KOPT-K1 (cell line): ENCODE measurements at regions not wholly inside any gene's neighbourhood (a gene's known extent, or its start where the extent isn't known, plus 50 kb on each side); places are given as distances from the start of the nearest gene placed in this dataset.

ENCODE experiments used
- H3K27ac ChIP-seq: fragments of 200-600 bp; sonication (generic); 2 replicates; pipeline ENCODE4 v1.5.1; 2016; ENCODE audit warnings: antibody characterized with exemption, mild to moderate bottlenecking, low read depth, low read length; ENCODE audit not compliant: poor library complexity, severe bottlenecking
- H3K36me3 ChIP-seq: fragments of 200-600 bp; sonication (generic); 2 replicates; pipeline ENCODE4 v1.5.1; 2017; ENCODE audit warnings: antibody characterized with exemption, mild to moderate bottlenecking, low read length, moderate library complexity; ENCODE audit not compliant: insufficient read depth
- H3K9me3 ChIP-seq: fragments of 200-600 bp; sonication (generic); 2 replicates; pipeline ENCODE4 v1.5.1; 2017; ENCODE audit warnings: antibody characterized with exemption, low read length, mild to moderate bottlenecking; ENCODE audit not compliant: insufficient read depth, poor library complexity, severe bottlenecking

- Histone ChIP-seq H3K9me3 (no peaks in the 10 kb centered on the region), H3K36me3 (peaks cover 20% of the 10 kb centered on the region), H3K27ac (no peak overlapping the region)
Observed at GRCh38 chr14:95466506-95466905, 49.9 kb downstream of the SYNE3 start.

DNA sequence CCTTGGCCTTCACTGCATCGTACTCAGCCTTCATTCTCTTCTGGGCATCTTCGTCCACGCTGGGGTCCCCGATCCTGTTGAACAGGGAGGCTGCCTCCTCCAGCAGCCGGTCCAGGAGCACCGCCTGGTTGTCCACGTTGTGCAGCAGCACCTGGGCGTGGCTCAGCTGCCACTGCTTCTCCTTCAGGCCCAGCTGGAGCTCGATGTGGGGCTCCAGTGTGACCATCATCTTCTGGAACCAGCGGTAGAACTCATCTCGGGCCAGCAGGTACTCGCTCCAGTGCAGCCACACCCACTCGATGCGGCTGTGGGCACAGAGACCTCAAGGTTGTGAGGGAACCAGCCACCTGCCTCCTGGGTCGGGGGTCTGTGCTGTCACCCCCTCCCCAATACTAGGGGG is 50.5 kb downstream of the SYNE3 start:
- H3K27ac ChIP-seq: no peak overlapping the region
- H3K9me3 ChIP-seq: no peaks in the 10 kb centered on the region
- peaks cover 20% of the 10 kb centered on the region for H3K36me3 ChIP-seq

GRCh38 chr14:95465358-95465757 is 51.1 kb downstream of the SYNE3 start:
- Histone ChIP-seq H3K27ac (peak overlapping the region; percentile 90), H3K9me3 (no peaks in the 10 kb centered on the region), H3K36me3 (peaks cover 20% of the 10 kb centered on the region)

DNA sequence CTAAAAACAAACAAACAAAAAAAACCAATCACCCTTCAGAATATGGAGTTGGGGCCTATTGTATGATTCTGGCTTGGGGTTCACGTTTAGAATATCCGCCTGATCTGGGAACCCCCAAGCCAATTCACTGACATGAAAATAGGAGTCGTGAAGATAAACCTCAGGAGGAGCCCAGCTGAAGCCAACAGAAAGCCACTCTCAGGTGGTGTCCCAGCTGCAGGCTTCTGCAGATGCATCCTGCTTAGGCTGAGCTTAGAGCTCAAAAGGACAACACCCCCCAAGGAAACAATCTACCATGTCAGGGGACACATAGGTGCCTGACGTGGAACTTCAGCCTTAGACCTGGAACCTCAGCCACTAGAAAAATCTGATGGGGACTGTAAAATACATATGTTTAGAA is 51.9 kb downstream of the SYNE3 start:
- H3K36me3 ChIP-seq: peaks cover 14% of the 10 kb centered on the region; the same call in 1 of the 2 replicates
- peak overlapping the region; percentile 90 for H3K27ac ChIP-seq
- H3K9me3 ChIP-seq: no peaks in the 10 kb centered on the region

GRCh38 chr14:95464103-95464502 is 52.3 kb downstream of the SYNE3 start:
- Histone ChIP-seq H3K27ac (peak overlapping the region; percentile 90), H3K36me3 (peaks cover 14% of the 10 kb centered on the region; the same call in 1 of the 2 replicates), H3K9me3 (no peaks in the 10 kb centered on the region)

DNA sequence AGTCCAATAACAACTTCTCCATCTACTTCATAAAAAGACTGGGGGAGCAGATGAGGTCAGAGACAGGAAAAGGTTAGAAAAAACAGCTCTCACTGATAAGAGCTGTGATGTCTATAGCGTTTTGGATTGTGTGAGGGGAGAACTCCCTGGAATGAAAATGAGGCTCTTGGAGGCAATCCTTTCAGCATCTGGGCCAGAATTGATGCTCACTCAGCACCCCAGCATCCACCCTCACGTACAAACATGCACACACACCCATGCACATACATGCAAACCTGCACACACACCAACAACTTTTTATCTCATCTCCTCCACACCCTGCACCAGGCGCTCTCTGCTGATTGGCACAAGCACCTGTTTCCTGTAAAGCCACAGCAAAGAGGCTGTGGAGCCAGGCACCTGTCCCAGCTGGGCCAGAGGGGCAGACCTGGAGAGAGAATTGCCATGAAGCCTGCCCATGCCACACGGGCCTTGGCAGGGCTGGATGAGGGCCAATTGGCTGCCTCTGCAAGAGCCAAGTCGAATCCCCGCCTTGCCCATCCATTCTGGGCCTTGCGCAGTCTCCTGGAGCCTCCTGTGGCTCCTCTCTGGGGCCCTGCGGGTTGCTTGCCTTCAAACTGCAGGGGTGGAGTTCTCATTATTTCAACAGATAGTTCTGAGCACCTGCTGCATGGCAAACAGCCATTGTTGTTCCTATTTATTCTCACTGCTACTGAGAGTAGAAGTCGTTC is 53.1 kb downstream of the SYNE3 start:
- peak overlapping the region; percentile 90 for H3K27ac ChIP-seq
- H3K36me3 ChIP-seq: peaks cover 14% of the 10 kb centered on the region; the same call in 1 of the 2 replicates
- H3K9me3 ChIP-seq: no peaks in the 10 kb centered on the region

- peak overlapping the region; percentile 90 for H3K27ac ChIP-seq
- H3K9me3 ChIP-seq: no peaks in the 10 kb centered on the region
- peaks cover 13% of the 10 kb centered on the region; the same call in 1 of the 2 replicates for H3K36me3 ChIP-seq
Observed at GRCh38 chr14:95462491-95462890, 54.0 kb downstream of the SYNE3 start.

- H3K27ac ChIP-seq: no peak overlapping the region
- no peaks in the 10 kb centered on the region for H3K9me3 ChIP-seq
- H3K36me3 ChIP-seq: peaks cover 8% of the 10 kb centered on the region; the same call in 1 of the 2 replicates
Observed at GRCh38 chr14:95460647-95461478, 55.6 kb downstream of the SYNE3 start.

DNA sequence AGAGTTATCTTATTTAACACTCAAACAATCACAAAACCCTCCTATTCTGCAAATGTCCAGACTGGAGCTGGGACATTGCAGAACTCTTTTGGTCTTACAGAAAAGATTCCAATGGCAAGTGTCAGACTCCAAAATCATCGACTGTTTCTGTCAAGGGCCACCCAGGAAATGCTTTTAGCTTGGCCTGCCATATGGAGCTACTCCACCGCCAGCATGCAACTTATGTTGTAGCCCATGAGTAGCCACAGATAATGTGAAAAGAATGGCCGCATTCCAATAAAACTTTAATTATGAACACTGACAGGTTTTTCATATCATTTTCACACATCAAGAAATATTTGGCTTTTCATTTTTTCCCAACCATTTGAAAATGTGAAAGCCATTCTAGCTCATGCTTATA is 57.5 kb downstream of the SYNE3 start:
- H3K36me3 ChIP-seq: peaks cover 14% of the 10 kb centered on the region; the same call in 1 of the 2 replicates
- H3K27ac ChIP-seq: no peak overlapping the region
- no peaks in the 10 kb centered on the region for H3K9me3 ChIP-seq

DNA sequence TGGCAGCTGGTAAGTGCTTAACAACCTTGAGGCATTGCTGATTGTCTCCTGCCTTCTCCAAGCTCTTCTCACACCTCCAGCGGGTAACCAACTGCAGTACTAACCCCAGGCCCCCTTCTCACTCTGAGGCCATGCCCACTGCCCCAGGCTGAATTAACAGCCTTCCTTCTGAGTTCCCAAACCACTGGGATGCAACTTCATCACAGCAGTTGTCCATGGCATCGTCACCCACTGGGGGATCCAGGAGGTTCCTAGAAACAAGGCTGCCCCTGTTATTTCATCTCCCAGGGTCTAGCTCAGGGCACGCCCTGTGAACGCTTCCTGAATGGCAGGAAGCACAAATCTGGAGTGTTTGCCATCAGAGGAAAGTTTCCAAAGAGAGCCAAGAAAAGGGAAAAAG is 58.0 kb downstream of the SYNE3 start:
- Histone ChIP-seq H3K9me3 (no peaks in the 10 kb centered on the region), H3K36me3 (peaks cover 14% of the 10 kb centered on the region; the same call in 1 of the 2 replicates), H3K27ac (no peak overlapping the region)

- Histone ChIP-seq H3K9me3 (no peaks in the 10 kb centered on the region), H3K27ac (no peak overlapping the region), H3K36me3 (peaks cover 24% of the 10 kb centered on the region; the same call in 1 of the 2 replicates)
Observed at GRCh38 chr14:95456281-95456680, 60.2 kb downstream of the SYNE3 start.

DNA sequence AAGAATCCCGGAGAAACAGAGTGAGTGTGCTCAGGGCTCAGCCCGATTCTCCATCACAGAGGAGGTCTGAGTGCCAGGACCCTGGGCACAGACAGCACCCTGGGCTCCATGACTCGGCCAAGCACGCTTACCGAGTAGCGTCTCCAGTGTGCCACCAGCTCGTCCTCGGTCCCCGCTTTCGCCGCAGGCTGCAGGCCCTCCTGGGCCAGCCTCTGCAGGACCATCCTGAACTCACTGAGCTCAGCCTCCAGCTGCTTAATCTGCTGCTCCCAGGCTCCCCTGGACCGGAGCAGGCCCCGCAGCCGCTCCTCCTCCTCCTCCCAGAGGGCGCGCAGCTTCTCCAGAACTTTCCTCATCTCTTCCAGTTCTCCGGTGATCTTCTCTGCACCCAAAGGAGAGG is 61.2 kb downstream of the SYNE3 start:
- H3K9me3 ChIP-seq: no peaks in the 10 kb centered on the region
- no peak overlapping the region for H3K27ac ChIP-seq
- peaks cover 32% of the 10 kb centered on the region; the same call in 1 of the 2 replicates for H3K36me3 ChIP-seq

- Histone ChIP-seq H3K9me3 (no peaks in the 10 kb centered on the region), H3K27ac (no peak overlapping the region), H3K36me3 (peaks cover 40% of the 10 kb centered on the region; the same call in 1 of the 2 replicates)
Observed at GRCh38 chr14:95453713-95453980, 62.8 kb downstream of the SYNE3 start.

DNA sequence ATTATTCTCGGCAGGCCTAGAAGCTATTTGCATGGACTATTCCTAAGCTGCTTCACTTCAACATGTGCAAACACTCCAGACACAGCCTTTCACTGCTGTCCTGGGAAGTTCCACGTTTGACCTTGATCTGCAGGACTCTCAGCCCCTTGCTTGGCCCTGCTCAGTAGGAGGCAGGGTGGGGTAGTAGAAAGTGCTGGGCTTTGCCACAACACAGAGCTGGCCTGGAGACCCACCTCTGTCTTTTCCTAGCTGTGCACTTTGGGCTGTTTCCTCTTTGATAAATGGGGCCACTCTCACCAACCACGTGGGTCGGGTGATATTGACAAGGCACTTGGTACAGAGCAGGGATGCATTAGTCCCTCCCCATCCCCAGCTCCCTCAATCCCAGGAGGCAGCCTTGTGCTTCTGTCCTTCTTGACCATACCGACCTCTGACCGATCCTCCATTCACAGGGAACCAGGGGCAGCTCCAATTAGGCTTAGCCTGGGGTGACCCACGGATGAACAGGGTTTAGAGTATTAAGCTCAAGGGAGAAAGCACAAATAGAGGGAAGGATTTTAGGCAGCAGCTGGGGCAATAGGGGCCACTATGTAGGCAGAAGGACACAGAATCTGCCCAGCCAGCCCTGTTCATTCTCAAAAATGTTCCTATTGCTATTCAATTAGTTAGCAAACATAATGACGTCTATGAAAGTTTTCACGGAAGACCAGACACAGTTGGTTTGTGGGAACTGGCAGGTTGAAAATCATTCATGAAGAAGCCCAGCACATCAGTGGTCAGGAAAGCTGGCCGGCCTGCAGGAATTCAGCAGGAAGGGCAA is 63.3 kb downstream of the SYNE3 start:
- Histone ChIP-seq H3K36me3 (peaks cover 41% of the 10 kb centered on the region; the same call in 1 of the 2 replicates), H3K27ac (no peak overlapping the region), H3K9me3 (no peaks in the 10 kb centered on the region)
